OCI-LY7 (cell line): ENCODE measurements at regions not wholly inside any gene's neighbourhood (a gene's known extent, or its start where the extent isn't known, plus 50 kb on each side); places are given as distances from the start of the nearest gene placed in this dataset.

Experiments used
- CTCF ChIP-seq: fragments of 200-600 bp; sonication (generic); conservative IDR thresholded peaks from 2 replicates; pipeline ENCODE4 v1.5.1; 2014; ENCODE audit warnings: mild to moderate bottlenecking, antibody characterized with exemption, low read length, moderate library complexity, mixed read lengths
- EZH2phosphoT487 ChIP-seq: fragments of 200-600 bp; sonication (generic); IDR thresholded peaks from 2 replicates; pipeline ENCODE4 v1.6.1; 2018; ENCODE audit warnings: low read depth, borderline replicate concordance, mild to moderate bottlenecking, mixed run types, antibody characterized with exemption, low read length, moderate library complexity, mixed read lengths

GRCh38 chr6:163826629-163827028 lies 412.1 kb downstream of the QKI start:
- TF ChIP-seq CTCF (no peak), EZH2phosphoT487 (no peak)
